Immature natural killer cell (primary cell): ENCODE measurements at regions not wholly inside any gene's neighbourhood (a gene's known extent, or its start where the extent isn't known, plus 50 kb on each side); places are given as distances from the start of the nearest gene placed in this dataset.

Experiments
- DNase-seq, 3 donors: peaks; one replicate each; pipeline ENCODE4 v3.0.0; 2022; ENCODE audit warnings: mixed read lengths in 1 of 3
- H3K27ac Mint-ChIP-seq, 6 donors: one replicate each; pipeline ENCODE4 v1.8.0; 2020; ENCODE audit warnings: mixed read lengths in 6 of 6, mild to moderate bottlenecking in 5 of 6, inconsistent platforms in 4 of 6, moderate library complexity in 3 of 6
- H3K27me3 Mint-ChIP-seq, 3 donors: one replicate each; pipeline ENCODE4 v1.8.0; 2020 to 2021; ENCODE audit warnings: low read depth in 3 of 3, mild to moderate bottlenecking in 3 of 3, mixed read lengths in 3 of 3, moderate library complexity in 3 of 3, inconsistent platforms in 1 of 3
- H3K36me3 Mint-ChIP-seq, 3 donors: one replicate each; pipeline ENCODE4 v1.8.0; 2020; ENCODE audit warnings: mixed read lengths in 3 of 3, inconsistent platforms in 2 of 3, mild to moderate bottlenecking in 2 of 3
- H3K4me1 Mint-ChIP-seq, 2 donors: one replicate each; pipeline ENCODE4 v1.8.0; 2020; ENCODE audit warnings: inconsistent platforms in 2 of 2, mild to moderate bottlenecking in 2 of 2, mixed read lengths in 2 of 2, moderate library complexity in 1 of 2
- H3K4me3 Mint-ChIP-seq, 5 donors: one replicate each; pipeline ENCODE4 v1.8.0; 2020; ENCODE audit warnings: mild to moderate bottlenecking in 5 of 5, mixed read lengths in 5 of 5, inconsistent platforms in 3 of 5, moderate library complexity in 3 of 5
- H3K9me3 Mint-ChIP-seq, 6 donors: one replicate each; pipeline ENCODE4 v1.8.0; 2020; ENCODE audit warnings: mild to moderate bottlenecking in 6 of 6, mixed read lengths in 6 of 6, inconsistent platforms in 4 of 6, moderate library complexity in 3 of 6

DNA sequence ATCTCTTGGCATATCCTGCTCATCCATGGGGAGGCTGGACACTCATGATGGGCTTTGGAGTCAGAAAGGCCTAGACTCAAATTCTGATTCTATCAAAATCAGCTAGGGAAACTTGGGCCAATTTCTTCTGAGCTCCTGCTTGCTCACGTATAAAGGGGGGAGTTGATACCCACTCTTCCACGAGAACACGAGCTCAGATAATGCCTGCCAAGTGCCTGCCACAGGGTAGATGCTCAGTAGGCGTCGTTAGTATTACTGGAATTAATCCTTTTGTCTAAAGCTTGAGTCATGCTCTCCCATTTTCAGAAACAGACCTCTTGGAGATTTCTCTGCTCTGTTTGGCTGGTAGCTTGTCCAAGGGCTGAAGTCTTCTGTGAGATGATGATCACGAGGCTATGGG lies 238.3 kb upstream of the MVB12B start:
- H3K36me3 Mint-ChIP-seq: no peaks in the 10 kb centered on the region
- no peak for DNase-seq
- H3K27me3 Mint-ChIP-seq: peaks cover 0 to 7% (median 2%) of the 10 kb centered on the region in 3 donors
- H3K9me3 Mint-ChIP-seq: no peaks in the 10 kb centered on the region
- peaks cover 11 to 13% of the 10 kb centered on the region in 2 donors for H3K4me1 Mint-ChIP-seq
- no peak overlapping the region for H3K4me3 Mint-ChIP-seq
- H3K27ac Mint-ChIP-seq: no peak overlapping the region

DNA sequence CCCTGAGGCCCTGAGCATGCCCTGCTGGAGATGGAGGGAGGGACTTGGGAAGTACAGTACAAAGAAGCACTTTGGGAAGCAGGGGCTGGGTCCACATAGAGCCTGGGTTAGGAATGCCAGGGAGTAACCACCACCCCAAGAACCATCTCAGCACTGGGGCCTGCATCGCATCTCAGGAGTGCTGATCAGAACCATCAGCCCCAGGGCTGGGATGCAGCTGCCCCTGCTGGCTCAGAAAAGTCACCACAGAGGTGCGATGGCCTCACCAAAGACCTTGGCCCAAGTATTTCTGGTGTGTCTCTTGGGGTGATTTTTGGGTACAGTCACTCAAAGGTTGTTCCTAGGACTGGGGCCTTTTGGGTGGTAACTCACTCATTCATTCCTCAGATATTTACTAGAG lies 236.8 kb upstream of the MVB12B start:
- Mint-ChIP-seq H3K36me3 (no peaks in the 10 kb centered on the region), H3K27me3 (peaks cover 0 to 7% (median 4%) of the 10 kb centered on the region in 3 donors), H3K27ac (no peak overlapping the region), H3K4me3 (no peak overlapping the region), H3K4me1 (no peaks in the 10 kb centered on the region), H3K9me3 (no peaks in the 10 kb centered on the region)
- no peak for DNase-seq

GRCh38 chr9:126093771-126094170 lies 232.9 kb upstream of the MVB12B start:
- H3K36me3 Mint-ChIP-seq: no peaks in the 10 kb centered on the region
- H3K9me3 Mint-ChIP-seq: no peaks in the 10 kb centered on the region
- H3K4me3 Mint-ChIP-seq: no peak overlapping the region
- no peaks in the 10 kb centered on the region for H3K4me1 Mint-ChIP-seq
- no peak for DNase-seq
- peaks cover 0 to 4% (median 2%) of the 10 kb centered on the region in 3 donors for H3K27me3 Mint-ChIP-seq
- no peak overlapping the region for H3K27ac Mint-ChIP-seq

- Mint-ChIP-seq H3K27ac (no peak overlapping the region), H3K4me1 (no peaks in the 10 kb centered on the region), H3K9me3 (no peaks in the 10 kb centered on the region), H3K4me3 (no peak overlapping the region), H3K36me3 (no peaks in the 10 kb centered on the region), H3K27me3 (peaks cover 0 to 2% (median 1%) of the 10 kb centered on the region in 3 donors)
- DNase-seq: no peak
Measured at GRCh38 chr9:126095546-126096190, 231.0 kb upstream of the MVB12B start.

GRCh38 chr9:126096340-126096739 lies 230.3 kb upstream of the MVB12B start:
- no peak for DNase-seq
- H3K36me3 Mint-ChIP-seq: no peaks in the 10 kb centered on the region
- no peak overlapping the region for H3K4me3 Mint-ChIP-seq
- H3K9me3 Mint-ChIP-seq: no peaks in the 10 kb centered on the region
- H3K27ac Mint-ChIP-seq: no peak overlapping the region
- peaks cover 0 to 2% (median 1%) of the 10 kb centered on the region in 3 donors for H3K27me3 Mint-ChIP-seq
- H3K4me1 Mint-ChIP-seq: no peaks in the 10 kb centered on the region

DNA sequence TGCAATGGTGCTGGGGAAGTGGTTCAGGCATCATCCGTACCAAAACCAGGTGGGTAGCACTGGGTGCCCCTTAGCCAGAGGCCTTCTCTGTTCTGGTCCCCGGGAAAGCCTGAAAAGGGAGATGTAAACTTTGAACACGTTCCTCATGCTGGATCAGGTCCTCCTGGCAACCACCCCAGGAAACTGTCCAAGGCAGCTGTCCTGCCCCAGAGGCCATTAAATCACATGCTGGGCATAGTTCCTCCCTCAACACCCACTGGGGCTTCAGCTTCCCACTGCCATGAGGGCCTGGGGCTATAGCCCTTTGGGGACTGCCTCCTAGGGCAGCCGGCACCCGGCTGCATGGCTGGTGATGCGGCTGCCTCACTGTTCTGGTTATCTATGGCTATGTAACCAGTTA lies 228.9 kb upstream of the MVB12B start:
- H3K4me1 Mint-ChIP-seq: no peaks in the 10 kb centered on the region
- no peak overlapping the region for H3K4me3 Mint-ChIP-seq
- peaks cover 0 to 2% (median 1%) of the 10 kb centered on the region in 3 donors for H3K27me3 Mint-ChIP-seq

DNA sequence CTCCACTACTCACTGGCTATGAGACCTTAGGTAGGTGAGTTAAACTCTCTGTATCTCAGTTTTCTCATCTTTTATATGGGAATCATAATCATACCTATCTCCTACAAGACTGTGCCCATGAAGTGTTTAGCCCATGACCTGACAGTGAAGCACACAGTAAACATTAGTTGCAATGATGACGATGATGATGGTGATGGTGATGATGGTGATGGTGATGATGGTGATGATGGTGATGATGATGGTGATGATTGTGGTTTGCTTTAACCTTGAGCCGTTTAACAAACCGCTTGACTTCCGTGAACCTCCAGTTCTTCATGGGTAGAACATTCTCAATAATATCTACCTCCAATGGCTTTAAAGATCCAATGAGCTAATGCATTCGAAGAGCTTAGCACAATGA lies 220.2 kb upstream of the MVB12B start:
- Mint-ChIP-seq H3K4me3 (no peak overlapping the region), H3K27me3 (peaks cover 6 to 19% (median 9%) of the 10 kb centered on the region in 3 donors), H3K9me3 (no peaks in the 10 kb centered on the region), H3K4me1 (no peaks in the 10 kb centered on the region), H3K27ac (no peak overlapping the region), H3K36me3 (no peaks in the 10 kb centered on the region)
- no peak for DNase-seq

More for the DNA sequence above, 228.9 kb upstream of the MVB12B start:
- DNase-seq: no peak
- H3K9me3 Mint-ChIP-seq: no peaks in the 10 kb centered on the region
- H3K27ac Mint-ChIP-seq: no peak overlapping the region
- no peaks in the 10 kb centered on the region for H3K36me3 Mint-ChIP-seq

- Mint-ChIP-seq H3K36me3 (no peaks in the 10 kb centered on the region), H3K27ac (no peak overlapping the region), H3K4me1 (no peaks in the 10 kb centered on the region), H3K27me3 (peaks cover 6 to 21% (median 9%) of the 10 kb centered on the region in 3 donors), H3K9me3 (no peaks in the 10 kb centered on the region), H3K4me3 (no peak overlapping the region)
- no peak for DNase-seq
Measured at GRCh38 chr9:126107693-126108092, 218.9 kb upstream of the MVB12B start.

DNA sequence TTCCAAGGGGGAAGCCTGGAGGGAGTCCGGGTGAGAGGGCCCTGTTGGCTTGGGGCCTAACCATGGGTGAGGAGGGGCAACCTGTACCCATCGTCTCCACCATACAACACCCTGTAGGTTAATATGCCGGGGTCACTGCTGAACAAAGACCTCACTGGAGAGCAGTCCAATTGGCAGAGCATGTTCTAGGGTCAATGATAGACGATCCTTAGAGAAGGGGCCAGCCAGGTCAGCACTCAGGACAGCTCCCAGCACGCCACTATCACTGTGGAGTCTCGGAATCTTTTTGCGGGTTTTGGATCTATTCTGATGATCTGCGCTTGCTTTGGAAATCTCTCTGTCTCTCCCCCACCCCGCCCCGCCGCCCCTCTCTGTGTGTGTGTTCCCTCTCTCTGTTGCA lies 218.4 kb upstream of the MVB12B start:
- Mint-ChIP-seq H3K4me3 (no peak overlapping the region), H3K36me3 (no peaks in the 10 kb centered on the region)
- no peak for DNase-seq

GRCh38 chr9:126109575-126109974 lies 217.1 kb upstream of the MVB12B start:
- Mint-ChIP-seq H3K36me3 (no peaks in the 10 kb centered on the region), H3K4me3 (no peak overlapping the region), H3K27me3 (peaks cover 9 to 16% (median 13%) of the 10 kb centered on the region in 3 donors), H3K4me1 (no peaks in the 10 kb centered on the region), H3K9me3 (no peaks in the 10 kb centered on the region), H3K27ac (no peak overlapping the region)
- DNase-seq: no peak

More for the DNA sequence above, 218.4 kb upstream of the MVB12B start:
- Mint-ChIP-seq H3K27ac (no peak overlapping the region), H3K9me3 (no peaks in the 10 kb centered on the region), H3K4me1 (no peaks in the 10 kb centered on the region), H3K27me3 (peaks cover 9 to 21% (median 9%) of the 10 kb centered on the region in 3 donors)

DNA sequence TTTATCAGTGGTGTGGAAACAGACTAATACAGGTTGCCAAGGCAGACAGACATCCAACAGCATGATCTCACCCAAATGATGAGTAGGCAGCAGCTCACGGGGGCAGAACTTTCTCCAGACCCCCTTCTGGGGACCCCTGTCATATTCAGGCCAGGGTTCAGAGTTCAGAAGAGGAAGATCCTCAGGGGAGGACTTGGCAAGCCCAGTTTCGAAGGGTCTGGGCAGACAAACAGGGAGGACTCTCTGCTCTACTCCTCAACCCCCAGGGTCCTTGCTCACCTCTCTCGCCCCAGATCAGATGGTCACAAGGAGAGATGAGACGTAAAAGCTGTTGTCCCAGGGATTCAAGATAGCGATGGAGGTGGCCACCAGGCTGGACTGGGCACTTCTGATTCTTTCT lies 215.1 kb upstream of the MVB12B start:
- Mint-ChIP-seq H3K4me1 (no peaks in the 10 kb centered on the region), H3K27me3 (peaks cover 6 to 19% (median 11%) of the 10 kb centered on the region in 3 donors), H3K9me3 (no peaks in the 10 kb centered on the region), H3K27ac (no peak overlapping the region), H3K36me3 (no peaks in the 10 kb centered on the region), H3K4me3 (no peak overlapping the region)
- no peak for DNase-seq

DNA sequence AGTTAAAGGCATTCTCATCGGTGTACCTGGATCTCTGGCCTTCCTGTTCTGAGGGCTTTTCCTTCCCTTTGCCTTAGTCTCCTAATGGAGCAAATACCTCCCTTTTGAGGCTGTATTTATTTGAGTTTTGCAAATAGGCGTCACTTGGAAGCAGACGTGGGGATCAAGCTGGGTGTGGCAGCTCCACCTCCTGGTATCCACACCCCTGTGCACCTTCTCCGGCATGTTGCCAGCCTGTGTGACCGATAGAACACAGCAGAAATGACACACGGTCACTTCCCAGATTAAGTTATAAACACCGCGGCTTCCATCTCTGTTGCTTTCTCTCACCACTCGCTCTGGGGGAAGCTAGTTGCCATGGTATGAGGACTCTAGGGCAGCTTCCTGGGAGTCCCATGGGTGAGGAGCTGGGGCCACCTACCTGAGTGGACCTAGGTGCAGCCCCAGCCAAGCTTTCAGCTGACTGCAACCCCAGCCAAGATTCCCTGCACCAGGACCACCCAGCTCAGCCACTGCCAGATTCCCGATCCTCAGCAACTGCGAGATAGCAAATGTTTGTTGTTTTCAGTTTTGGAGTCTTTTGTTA lies 214.4 kb upstream of the MVB12B start:
- H3K9me3 Mint-ChIP-seq: no peaks in the 10 kb centered on the region
- no peaks in the 10 kb centered on the region for H3K36me3 Mint-ChIP-seq
- H3K4me3 Mint-ChIP-seq: no peak overlapping the region
- H3K4me1 Mint-ChIP-seq: no peaks in the 10 kb centered on the region
- DNase-seq: no peak
- no peak overlapping the region for H3K27ac Mint-ChIP-seq
- peaks cover 6 to 19% (median 11%) of the 10 kb centered on the region in 3 donors for H3K27me3 Mint-ChIP-seq

GRCh38 chr9:126113176-126113575 lies 213.5 kb upstream of the MVB12B start:
- Mint-ChIP-seq H3K27me3 (peaks cover 6 to 12% (median 11%) of the 10 kb centered on the region in 3 donors), H3K27ac (no peak overlapping the region), H3K9me3 (no peaks in the 10 kb centered on the region), H3K4me3 (no peak overlapping the region), H3K36me3 (no peaks in the 10 kb centered on the region), H3K4me1 (no peaks in the 10 kb centered on the region)
- no peak for DNase-seq

DNA sequence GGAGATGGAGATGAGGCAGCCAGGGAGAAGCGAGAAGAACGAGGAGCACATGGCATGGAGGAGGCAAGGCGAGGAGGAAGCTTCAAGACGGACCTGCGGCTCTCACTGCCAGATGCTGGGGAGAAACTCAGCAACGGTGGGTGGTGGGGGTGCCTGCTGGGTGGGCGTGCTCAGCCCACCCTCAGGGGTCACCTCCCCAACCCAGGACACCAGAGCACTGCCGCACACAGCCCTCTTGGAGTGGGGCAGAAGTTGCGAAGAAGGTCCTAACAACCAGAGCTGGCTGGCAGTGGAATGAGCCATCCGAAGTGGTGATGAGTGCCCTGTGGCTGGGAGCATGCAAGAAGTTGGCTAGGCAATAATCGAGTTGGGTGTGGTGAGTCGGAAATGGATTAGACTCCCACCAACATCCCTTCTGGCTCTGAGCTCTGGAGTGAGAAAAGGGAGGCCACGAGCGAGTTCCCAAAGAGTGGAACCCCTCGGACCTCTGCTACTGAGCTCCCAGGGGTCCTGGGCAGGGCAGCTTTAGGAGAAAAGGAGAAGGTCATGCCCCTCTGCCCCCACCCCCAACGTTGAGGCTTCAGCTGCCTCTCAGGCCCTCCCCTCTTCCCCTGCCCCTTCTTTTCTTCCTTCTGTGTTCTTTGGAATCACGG lies 212.7 kb upstream of the MVB12B start:
- no peaks in the 10 kb centered on the region for H3K9me3 Mint-ChIP-seq
- no peak for DNase-seq
- H3K36me3 Mint-ChIP-seq: no peaks in the 10 kb centered on the region

More for the DNA sequence above, 212.7 kb upstream of the MVB12B start:
- Mint-ChIP-seq H3K4me1 (no peaks in the 10 kb centered on the region), H3K27me3 (peaks cover 6 to 11% (median 8%) of the 10 kb centered on the region in 3 donors), H3K4me3 (no peak overlapping the region), H3K27ac (no peak overlapping the region)
